Progenitor cell of endocrine pancreas (in vitro differentiated cells): ENCODE measurements at regions not wholly inside any gene's neighbourhood (a gene's known extent, or its start where the extent isn't known, plus 50 kb on each side); places are given as distances from the start of the nearest gene placed in this dataset.
A peak's percentile ranks its signal among the peaks of the same experiment; 100 is the strongest.

ENCODE experiments used
- DNase-seq: peaks from one replicate; pipeline ENCODE4 v3.0.0; 2021; ENCODE audit warnings: low spot score; ENCODE audit not compliant: unreplicated experiment
- H3K27ac Mint-ChIP-seq: 2 replicates; pipeline ENCODE4 v1.8.0; 2021; ENCODE audit warnings: mild to moderate bottlenecking, moderate library complexity, mixed read lengths
- H3K27me3 Mint-ChIP-seq: 2 replicates; pipeline ENCODE4 v1.8.0; 2021; ENCODE audit warnings: mixed read lengths
- H3K36me3 Mint-ChIP-seq: 2 replicates; pipeline ENCODE4 v1.8.0; 2022; ENCODE audit warnings: mixed read lengths; ENCODE audit not compliant: insufficient read depth
- H3K4me1 Mint-ChIP-seq: 2 replicates; pipeline ENCODE4 v1.8.0; 2021; ENCODE audit warnings: low read depth, mixed read lengths
- H3K4me3 Mint-ChIP-seq: 2 replicates; pipeline ENCODE4 v1.8.0; 2021; ENCODE audit warnings: low read depth, mild to moderate bottlenecking, moderate library complexity, mixed read lengths
- H3K9me3 Mint-ChIP-seq: 2 replicates; pipeline ENCODE4 v1.8.0; 2021; ENCODE audit warnings: low read depth, mixed read lengths
- CTCF ChIP-seq: fragments of 200-600 bp; sonication (generic); IDR thresholded peaks from one replicate; pipeline ENCODE4 v1.5.0; 2021; ENCODE audit warnings: antibody characterized with exemption, mild to moderate bottlenecking; ENCODE audit not compliant: unreplicated experiment

DNA sequence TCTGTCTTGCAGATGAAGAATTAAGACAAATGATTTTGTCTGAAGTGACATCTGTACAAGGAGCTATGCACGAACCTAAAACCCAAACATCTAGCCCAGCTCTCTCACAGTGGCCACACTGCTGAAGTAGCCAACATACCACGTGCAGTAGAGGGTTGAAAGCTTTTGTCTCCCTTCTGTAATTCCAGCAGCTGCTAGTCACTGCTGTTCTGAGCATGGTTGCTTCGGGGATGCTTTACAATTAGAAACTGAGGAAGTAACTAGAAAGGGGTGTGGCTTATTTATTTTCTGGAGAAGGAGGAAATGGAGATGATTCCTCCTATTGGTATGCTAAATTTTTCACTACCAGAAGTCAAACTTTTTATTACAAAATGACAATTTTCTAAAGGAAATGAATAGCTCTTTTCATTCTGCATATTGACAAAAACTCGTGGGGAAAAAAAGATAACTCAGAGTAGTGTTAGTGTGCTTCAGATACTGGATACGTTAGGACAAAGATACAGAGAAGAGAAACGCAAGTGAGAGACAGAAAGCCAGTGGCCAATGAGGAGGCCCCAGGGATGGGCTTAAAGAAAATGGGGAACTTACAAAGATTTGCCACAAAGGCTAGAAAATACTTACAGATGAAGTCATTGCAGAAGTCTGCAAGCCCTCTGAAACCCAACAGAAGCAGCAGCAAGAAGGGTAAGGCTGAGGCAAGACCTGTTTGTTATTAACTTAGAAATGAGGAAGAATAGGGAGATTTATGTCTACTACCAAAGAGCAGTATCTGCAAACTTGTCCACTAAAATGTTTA is 192.7 kb upstream of the MIR17HG start:
- H3K27ac Mint-ChIP-seq = peak overlapping the region; percentile 90
- H3K9me3 Mint-ChIP-seq = peaks cover 5% of the 10 kb centered on the region
- no peaks in the 10 kb centered on the region for H3K27me3 Mint-ChIP-seq
- peaks cover 29% of the 10 kb centered on the region for H3K4me1 Mint-ChIP-seq
- no peak for TF ChIP-seq CTCF
- DNase-seq = no peak
- H3K36me3 Mint-ChIP-seq = no peaks in the 10 kb centered on the region
- H3K4me3 Mint-ChIP-seq = no peak overlapping the region

DNA sequence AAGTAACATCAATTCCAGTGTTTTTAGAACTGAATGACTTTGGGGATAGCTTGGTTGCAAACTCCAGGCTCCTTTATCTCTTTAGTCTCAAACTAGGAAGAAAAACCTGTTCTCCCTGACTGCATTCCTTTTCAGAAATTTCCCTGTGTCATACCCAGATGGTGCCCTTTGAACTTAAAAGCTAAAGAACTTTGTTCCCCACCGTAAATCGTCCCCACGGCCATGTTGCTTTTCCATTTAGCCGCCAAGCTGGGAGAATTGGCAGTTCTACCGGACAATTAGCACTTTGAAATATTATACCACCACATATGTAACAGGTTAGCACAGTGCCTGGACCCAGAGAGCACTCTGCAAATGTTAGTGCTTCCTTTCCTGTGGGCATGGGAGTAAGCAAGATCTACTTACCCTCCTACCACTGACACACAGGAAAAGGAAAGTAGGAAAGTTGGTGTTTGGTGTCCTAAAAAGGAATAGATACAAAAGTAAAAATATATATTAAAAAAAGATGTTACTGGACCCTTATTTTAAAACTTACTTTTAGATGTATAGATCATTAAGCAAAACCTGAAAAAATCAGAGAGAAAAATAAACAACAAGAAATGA is 191.9 kb upstream of the MIR17HG start:
- TF ChIP-seq CTCF = no peak
- Mint-ChIP-seq H3K27me3 (no peaks in the 10 kb centered on the region), H3K9me3 (peaks cover 5% of the 10 kb centered on the region), H3K4me3 (no peak overlapping the region), H3K27ac (peak overlapping the region; percentile 90), H3K36me3 (no peaks in the 10 kb centered on the region), H3K4me1 (peaks cover 29% of the 10 kb centered on the region)
- DNase-seq = no peak

- H3K4me1 Mint-ChIP-seq = peaks cover 29% of the 10 kb centered on the region
- H3K27ac Mint-ChIP-seq = peak overlapping the region; percentile 37
- no peak overlapping the region for H3K4me3 Mint-ChIP-seq
- H3K36me3 Mint-ChIP-seq = no peaks in the 10 kb centered on the region
- no peak for TF ChIP-seq CTCF
- no peaks in the 10 kb centered on the region for H3K27me3 Mint-ChIP-seq
- no peak for DNase-seq
- H3K9me3 Mint-ChIP-seq = peaks cover 5% of the 10 kb centered on the region
Measured at GRCh38 chr13:91157273-91158016, 190.0 kb upstream of the MIR17HG start.

DNA sequence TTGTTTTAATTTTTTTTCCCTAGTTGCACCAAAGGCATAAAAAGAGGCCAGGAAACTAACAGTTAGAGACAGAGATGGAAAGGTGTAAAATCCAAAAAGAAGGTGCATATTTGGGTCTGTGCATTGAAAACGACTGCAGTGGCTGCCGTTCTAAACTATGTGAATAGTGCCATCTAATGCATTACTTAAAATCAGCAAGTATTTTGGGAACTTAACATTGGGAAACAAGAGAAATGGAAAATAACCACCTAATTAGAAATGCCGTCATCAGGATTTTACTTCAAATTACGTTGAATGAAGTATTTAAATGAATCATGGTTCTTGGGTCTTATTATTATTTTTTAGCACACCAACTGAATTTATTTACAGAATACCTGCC is 189.5 kb upstream of the MIR17HG start:
- H3K4me3 Mint-ChIP-seq = no peak overlapping the region
- DNase-seq = no peak
- no peak overlapping the region for H3K27ac Mint-ChIP-seq
- peak; percentile 28 for TF ChIP-seq CTCF
- no peaks in the 10 kb centered on the region for H3K27me3 Mint-ChIP-seq
- peaks cover 29% of the 10 kb centered on the region for H3K4me1 Mint-ChIP-seq
- peaks cover 5% of the 10 kb centered on the region for H3K9me3 Mint-ChIP-seq
- no peaks in the 10 kb centered on the region for H3K36me3 Mint-ChIP-seq

GRCh38 chr13:91162180-91162579 is 185.3 kb upstream of the MIR17HG start:
- Mint-ChIP-seq H3K27ac (no peak overlapping the region), H3K36me3 (no peaks in the 10 kb centered on the region), H3K27me3 (no peaks in the 10 kb centered on the region), H3K4me3 (no peak overlapping the region), H3K9me3 (no peaks in the 10 kb centered on the region), H3K4me1 (peaks cover 1% of the 10 kb centered on the region)
- DNase-seq = no peak
- peak; percentile 26 for TF ChIP-seq CTCF
